LHCN-M2 (cell line): ENCODE measurements at regions not wholly inside any gene's neighbourhood (a gene's known extent, or its start where the extent isn't known, plus 50 kb on each side); places are given as distances from the start of the nearest gene placed in this dataset.

Source experiments
- DNase-seq: peaks from one replicate; pipeline ENCODE4 v3.0.0-alpha.2; 2012; ENCODE audit warnings: low read depth

GRCh38 chr10:4532467-4532866, 293.5 kb upstream of the AKR1E2 start:
- peak; percentile 94 for DNase-seq

- DNase-seq = no peak
Observed at GRCh38 chr10:4532011-4532410, 294.0 kb upstream of the AKR1E2 start.

GRCh38 chr10:4529266-4529665, 296.7 kb upstream of the AKR1E2 start:
- DNase-seq = no peak

GRCh38 chr10:4527281-4527970, 298.6 kb upstream of the AKR1E2 start:
- peak; percentile 95 for DNase-seq

- no peak for DNase-seq
Observed at GRCh38 chr10:4526311-4526731, 299.7 kb upstream of the AKR1E2 start.

GRCh38 chr10:4525103-4525502, 300.9 kb upstream of the AKR1E2 start:
- DNase-seq = no peak

- no peak for DNase-seq
Observed at GRCh38 chr10:4522296-4523000, 303.6 kb upstream of the AKR1E2 start.

- DNase-seq = peak; percentile 69
Observed at GRCh38 chr10:4519658-4520402, 306.2 kb upstream of the AKR1E2 start.

GRCh38 chr10:4517746-4518145, 308.3 kb upstream of the AKR1E2 start:
- DNase-seq = no peak

- no peak for DNase-seq
Observed at GRCh38 chr10:4515721-4516120, 310.3 kb upstream of the AKR1E2 start.

GRCh38 chr10:4514445-4515108, 311.4 kb upstream of the AKR1E2 start:
- DNase-seq = no peak

- peak; percentile 80 for DNase-seq
Observed at GRCh38 chr10:4512671-4513240, 313.3 kb upstream of the AKR1E2 start.

- no peak for DNase-seq
Observed at GRCh38 chr10:4512196-4512595, 313.8 kb upstream of the AKR1E2 start.

- no peak for DNase-seq
Observed at GRCh38 chr10:4511509-4511908, 314.5 kb upstream of the AKR1E2 start.

GRCh38 chr10:4509405-4509804, 316.6 kb upstream of the AKR1E2 start:
- no peak for DNase-seq

- no peak for DNase-seq
Observed at GRCh38 chr10:4506095-4506494, 319.9 kb upstream of the AKR1E2 start.

- DNase-seq = no peak
Observed at GRCh38 chr10:4504550-4504949, 321.5 kb upstream of the AKR1E2 start.

GRCh38 chr10:4503076-4503475, 322.9 kb upstream of the AKR1E2 start:
- no peak for DNase-seq

- DNase-seq = no peak
Observed at GRCh38 chr10:4501306-4501705, 324.7 kb upstream of the AKR1E2 start.

GRCh38 chr10:4498711-4499251, 327.2 kb upstream of the AKR1E2 start:
- peak; percentile 86 for DNase-seq

GRCh38 chr10:4494551-4494950, 331.5 kb upstream of the AKR1E2 start:
- no peak for DNase-seq
